ENCODE measurements at regions not wholly inside any gene's neighbourhood (a gene's known extent, or its start where the extent isn't known, plus 50 kb on each side); places are given as distances from the start of the nearest gene placed in this dataset.
"Not testable (repeated sequence)": the region's sequence is repeated elsewhere in the genome, so short reads cannot be mapped to it uniquely, and the experiment has no call there.

GRCh38 chr2:16111838-16112210 is 171.5 kb downstream of the MYCN start:
- DNase-seq: no peak

GRCh38 chr2:16109821-16110310 is 169.5 kb downstream of the MYCN start:
- DNase-seq: no peak

- DNase-seq: no peak
Observed at GRCh38 chr2:16109368-16109820, 169.0 kb downstream of the MYCN start.

GRCh38 chr2:16107246-16107645 is 166.9 kb downstream of the MYCN start:
- no peak for DNase-seq

DNA sequence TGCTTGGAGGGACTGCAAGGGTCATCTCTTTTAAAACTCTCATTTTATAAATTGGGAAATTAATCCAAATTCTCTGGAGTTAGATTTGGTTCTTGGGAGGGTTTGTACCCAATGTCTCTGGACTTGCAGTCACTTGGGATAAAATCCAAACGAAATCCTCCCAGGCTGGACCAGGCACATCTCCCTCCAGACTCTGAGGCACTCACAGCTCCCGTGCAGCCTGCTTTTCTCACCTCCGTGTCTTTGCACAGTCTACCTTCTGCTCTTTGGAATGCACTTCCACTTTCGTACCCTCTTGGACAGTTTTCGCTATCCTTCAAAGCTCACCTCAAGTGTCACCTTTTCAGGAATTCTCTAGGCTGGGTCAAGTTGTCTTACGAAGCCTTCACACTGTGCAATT is 166.3 kb downstream of the MYCN start:
- no peak for DNase-seq

DNA sequence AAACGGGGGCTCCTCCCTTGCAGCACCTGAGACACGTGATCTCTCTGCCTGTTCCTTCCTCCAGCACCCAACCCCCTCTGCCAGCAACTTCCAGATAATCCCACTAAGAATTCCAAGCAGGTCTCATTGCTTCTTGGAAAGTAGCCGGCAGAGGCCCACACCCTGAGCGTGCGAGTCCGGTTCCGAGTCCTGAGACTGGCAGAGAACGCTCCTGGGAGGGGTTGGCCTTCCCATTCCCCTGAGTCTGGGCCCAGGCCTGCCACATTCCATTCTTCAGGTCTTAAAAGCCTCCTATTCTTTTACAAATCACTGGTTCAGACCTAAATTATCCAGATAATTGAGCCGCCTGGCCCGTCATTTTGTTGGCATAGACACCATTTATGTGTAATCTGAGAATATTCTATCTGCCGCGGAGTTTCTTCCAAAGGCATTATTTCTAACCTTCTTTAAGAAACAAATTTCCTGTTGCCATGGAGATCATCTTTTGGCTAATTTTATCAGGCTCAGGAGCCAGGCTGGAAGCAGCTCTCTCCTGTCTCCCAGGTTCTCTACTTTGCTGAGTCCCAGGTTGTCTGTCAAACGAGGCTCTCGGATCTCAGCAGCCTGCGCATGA is 165.4 kb downstream of the MYCN start:
- DNase-seq: no peak

DNA sequence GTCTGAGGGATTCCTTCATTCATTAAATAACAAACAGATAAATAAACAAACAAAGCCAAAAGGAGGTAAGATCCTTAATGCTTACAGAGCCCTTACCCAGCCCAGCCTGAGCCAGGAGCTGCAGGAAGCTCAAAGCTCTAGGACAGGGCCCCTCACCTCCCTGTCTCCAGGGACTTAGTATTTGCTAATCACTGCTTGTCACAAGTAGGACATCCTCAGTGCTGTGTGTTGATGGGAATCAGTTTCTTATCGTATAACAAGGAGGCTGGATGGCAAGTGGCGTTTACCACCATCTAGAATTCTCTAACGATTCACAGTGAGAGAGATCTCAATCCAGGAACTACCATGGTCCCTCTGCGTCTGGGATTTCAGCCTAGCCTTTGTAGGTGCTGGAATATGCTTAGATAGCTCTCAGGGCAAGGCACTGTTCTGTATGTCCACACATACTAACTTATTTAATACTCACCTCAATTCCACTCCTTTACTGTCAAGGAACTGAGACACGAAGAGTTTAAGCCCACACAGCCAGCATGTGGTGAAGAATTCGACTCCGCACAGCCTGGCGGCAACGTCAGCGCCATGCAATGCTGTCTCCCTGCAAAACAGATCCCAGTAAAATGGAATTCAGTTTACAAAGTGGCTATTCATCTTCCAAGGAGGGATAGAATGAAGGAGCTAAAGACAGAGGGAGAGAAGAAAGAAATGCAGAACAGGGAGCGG is 164.8 kb downstream of the MYCN start:
- DNase-seq: no peak

DNA sequence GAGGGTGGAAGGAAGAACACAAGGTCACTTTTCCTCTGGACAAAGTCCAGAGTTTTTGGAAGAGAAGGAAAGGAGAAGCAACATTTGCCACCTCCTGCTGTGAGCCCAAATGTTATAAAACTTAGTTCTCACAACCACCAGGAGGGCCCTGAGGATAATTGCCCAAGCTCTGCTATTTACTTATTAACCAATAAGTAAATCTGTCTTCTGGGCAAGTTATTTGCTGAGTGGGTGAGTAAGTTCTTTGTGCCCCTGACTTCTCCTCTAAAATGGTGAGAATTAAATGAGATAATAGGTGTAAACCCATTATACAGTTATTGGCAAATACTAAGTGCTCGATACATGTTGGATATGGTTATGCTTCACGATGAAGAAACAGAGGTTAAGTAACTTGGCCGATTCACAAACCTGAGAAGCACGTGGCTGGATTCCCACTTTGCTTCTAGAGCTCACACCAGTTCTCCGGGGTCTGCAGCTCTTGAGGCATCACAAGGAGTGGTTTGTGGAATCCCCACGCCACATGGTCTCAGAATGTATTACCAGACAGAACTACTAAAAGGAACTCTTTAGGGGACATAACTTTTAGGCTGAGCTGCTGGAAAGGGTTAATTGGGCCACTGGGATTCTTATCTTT is 164.1 kb downstream of the MYCN start:
- DNase-seq: no peak

DNA sequence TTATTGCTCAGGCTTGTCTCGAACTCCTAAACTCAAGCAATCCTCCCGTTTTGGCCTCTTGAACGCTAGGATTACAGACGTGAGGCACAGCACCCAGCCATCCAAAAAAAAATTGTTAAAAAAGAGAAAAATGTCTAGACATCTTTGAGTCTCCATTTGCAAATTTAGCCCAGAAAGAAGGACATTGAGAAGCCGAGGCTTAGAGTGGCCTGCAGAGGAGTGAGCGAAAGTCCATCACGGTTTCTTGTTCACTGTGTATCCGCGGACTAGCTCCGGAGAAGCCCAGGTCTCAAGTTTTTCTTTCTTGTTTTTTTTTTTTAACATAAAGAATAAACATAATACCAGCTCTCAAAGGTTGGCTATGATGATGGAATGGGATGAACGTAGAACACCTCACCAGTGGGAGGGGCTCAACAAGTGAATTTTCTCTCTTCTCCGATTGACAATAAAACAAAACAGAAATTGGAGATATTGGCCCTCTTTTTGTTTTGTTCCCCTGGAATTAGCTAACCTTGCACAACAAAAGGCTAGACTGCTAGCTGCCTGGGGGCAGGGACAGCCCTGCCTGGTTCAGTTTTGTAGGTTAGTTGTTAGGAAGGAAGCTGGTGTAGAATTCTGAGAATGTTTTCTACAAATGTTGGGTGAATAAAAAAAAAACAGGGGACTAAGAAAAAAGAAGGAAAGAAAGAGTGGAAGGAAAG is 163.4 kb downstream of the MYCN start:
- no peak for DNase-seq

DNA sequence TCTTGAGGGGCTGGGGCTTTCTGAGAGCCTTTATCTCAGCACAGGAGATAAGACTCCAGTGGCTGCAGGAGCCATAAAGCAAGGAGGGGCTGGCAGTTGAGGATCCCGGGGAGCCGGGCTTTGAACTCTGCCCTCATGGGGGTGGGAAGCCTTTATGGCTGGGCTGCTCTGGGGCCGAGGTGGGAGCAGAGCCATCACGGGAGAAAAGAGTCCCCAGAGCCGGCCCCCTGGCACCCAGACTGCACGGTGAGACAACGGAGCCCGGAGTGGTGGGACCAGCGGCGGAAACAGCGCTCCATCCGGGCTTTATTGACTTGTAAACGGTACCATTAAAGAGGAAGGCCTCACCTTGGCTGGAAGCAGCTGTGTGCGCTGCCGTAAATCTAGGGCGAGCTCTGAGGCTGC is 162.6 kb downstream of the MYCN start:
- DNase-seq: no peak

GRCh38 chr2:16102358-16102975 is 162.1 kb downstream of the MYCN start:
- DNase-seq: no peak

- no peak for DNase-seq
Observed at GRCh38 chr2:16101196-16101595, 160.8 kb downstream of the MYCN start.

- DNase-seq: no peak
Observed at GRCh38 chr2:16100006-16100405, 159.7 kb downstream of the MYCN start.

GRCh38 chr2:16099326-16099725 is 159.0 kb downstream of the MYCN start:
- no peak for DNase-seq

DNA sequence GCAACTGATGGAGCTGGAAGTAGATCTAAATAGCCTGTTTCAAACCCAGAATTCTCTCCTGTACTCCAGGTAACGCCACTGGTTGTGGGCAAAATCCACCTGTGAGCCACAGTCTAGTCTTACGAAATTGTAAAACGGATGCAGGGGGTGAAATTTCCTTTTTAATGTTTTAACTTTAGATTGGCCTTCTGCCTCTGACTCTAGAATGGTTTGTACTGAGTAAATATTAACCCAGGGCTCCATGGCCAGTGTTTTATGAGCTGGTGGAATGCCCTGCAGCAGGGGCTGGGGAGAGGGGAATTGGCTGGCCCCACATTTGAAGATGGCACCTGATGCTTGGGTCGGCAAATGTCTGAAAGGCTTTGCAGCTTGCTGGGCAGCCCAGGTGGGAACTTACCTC is 156.6 kb downstream of the MYCN start:
- DNase-seq: no peak

- DNase-seq: not testable (repeated sequence)
Observed at GRCh38 chr2:16095483-16095882, 155.1 kb downstream of the MYCN start.

DNA sequence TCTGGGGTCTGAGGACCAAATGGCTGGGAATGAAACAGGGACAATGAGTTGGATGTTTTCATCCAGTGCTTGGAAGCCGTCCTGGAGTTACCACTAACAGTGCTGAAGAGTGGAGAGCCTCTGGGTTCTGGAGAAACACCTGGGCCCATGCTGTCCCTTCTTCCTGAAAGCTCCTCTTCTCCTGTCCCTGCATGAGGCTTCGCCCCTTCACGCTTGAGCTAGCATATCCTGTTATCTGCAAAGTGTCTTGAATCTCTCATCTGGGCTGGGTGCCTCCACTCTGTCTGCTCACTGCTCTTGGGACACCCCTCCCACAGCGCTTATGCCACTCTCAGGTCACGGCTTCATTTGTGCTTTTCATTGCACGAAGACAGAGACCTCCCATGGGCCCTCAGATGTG is 154.5 kb downstream of the MYCN start:
- DNase-seq: no peak

GRCh38 chr2:16093639-16094529 is 153.5 kb downstream of the MYCN start:
- no peak for DNase-seq

DNA sequence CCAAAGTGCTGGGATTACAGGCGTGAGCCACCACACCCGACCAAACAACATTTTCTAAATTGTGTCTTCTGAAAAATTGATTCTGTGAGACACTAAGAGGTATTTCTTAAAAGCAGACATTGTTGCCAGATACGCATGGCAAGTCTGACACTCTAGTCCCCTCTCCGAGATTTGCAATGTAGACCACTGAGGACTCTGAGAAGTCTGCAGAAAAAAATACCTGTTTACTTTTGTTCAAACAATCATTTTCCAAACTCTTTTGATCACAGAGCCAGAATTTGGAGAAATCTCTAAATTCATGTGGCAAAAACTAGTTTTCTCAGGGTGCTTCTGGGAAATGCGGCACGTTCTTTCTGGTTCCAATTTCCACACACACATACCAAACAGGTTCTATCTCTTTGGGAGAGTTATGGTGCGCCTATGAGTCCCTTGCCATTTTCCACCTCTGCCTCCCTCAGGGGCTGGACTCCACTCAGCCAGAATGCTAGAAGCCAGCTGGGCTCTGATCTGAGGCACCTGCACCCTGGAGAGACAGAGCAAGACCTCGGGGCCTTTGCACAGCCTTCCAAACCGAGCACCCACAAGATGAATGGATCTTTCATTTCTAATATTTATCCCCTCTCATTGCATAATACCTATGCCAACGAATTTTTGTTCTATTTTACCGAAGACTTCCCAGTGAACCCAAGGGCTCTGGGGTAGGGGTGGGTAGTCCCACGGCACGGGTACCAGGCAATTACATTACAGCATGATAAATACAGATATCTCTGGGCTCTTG is 152.7 kb downstream of the MYCN start:
- no peak for DNase-seq

GRCh38 chr2:16091576-16092282 is 151.4 kb downstream of the MYCN start:
- no peak for DNase-seq
